ENCODE measurements at regions not wholly inside any gene's neighbourhood (a gene's known extent, or its start where the extent isn't known, plus 50 kb on each side); places are given as distances from the start of the nearest gene placed in this dataset.
A peak's percentile ranks its signal among the peaks of the same experiment; 100 is the strongest.

DNA sequence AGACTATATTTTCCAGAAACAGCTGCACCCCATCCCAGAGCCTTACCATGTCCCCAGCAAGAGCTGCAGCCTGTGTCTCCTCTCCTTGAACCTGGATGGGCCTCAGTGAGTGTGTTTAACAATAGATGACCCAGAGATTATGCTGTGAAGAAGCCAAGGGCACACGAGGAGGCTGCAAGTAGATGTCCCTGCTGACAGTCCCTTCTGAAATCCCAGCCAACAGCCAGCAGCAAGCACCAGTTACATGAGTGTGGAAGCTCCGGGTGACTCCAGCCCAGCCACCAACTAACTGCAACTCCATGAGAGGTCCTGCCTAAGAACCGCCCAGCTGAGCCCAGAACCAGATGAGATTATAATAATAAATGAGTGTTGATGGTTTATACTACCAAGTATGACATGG is 191.7 kb downstream of the BCL11B start:
- H3K4me1 ChIP-seq = no peaks in the 10 kb centered on the region
- TF ChIP-seq POLR2A (IDR thresholded peaks at IDR 0.05; ENCODE audit: low read depth) (no peak), POLR2AphosphoS5 (IDR thresholded peaks at IDR 0.05) (no peak), CTCF (IDR thresholded peaks at IDR 0.05) (no peak), EP300 (IDR thresholded peaks at IDR 0.05) (no peak)
- 78% methylated on average over 3 of the region's 3 CpGs for WGBS
- no peak overlapping the region for H3K4me3 ChIP-seq
- peaks cover 0 to 31% (median 16%) of the 10 kb centered on the region in 4 donors for H3K9me3 ChIP-seq
- H3K36me3 ChIP-seq = no peaks in the 10 kb centered on the region
- intact Hi-C loops (cut with DNase I) = no loop called here
- no peak overlapping the region for H3K27ac ChIP-seq (replicated peaks in 1 of 4)
- peak; percentile 53 for DNase-seq (ENCODE audit: extremely low spot score)
- peaks cover 0 to 4% (median 0%) of the 10 kb centered on the region in 4 donors for H3K27me3 ChIP-seq

DNA sequence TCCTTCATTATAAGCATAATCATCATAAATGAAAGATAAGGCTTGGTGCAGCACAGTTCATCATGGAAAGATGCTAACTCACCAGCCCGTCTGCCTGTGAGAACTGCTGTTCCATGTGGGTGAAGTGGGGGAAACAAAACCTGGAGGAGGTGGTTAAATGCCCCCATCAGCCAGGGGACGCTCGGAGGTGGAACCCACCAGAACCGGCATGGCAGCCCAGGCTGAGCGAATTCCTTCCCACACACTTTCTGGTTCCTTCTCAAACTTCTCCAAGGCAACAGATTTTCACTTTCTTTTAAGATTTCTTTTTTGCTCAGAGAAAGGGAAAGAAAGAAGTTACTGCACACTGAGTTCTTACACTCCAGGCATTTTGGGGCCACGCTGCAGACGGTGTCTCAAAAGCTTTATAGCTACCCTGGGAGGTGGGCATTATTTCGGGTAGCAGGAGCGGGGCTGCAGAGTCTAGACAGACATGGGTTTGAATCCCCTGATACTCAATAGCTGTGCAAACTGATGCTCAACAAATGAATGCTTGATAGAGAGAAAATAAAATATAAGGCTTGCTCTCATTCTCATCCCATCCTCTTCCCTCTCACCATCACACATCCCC is 190.7 kb downstream of the BCL11B start:
- H3K9me3 ChIP-seq = peaks cover 0 to 31% (median 16%) of the 10 kb centered on the region in 4 donors
- 89% methylated on average over 9 of the region's 9 CpGs for WGBS
- TF ChIP-seq POLR2A (IDR thresholded peaks at IDR 0.05; ENCODE audit: low read depth) (no peak), CTCF (IDR thresholded peaks at IDR 0.05) (no peak), POLR2AphosphoS5 (IDR thresholded peaks at IDR 0.05) (no peak), EP300 (IDR thresholded peaks at IDR 0.05) (no peak)

DNA sequence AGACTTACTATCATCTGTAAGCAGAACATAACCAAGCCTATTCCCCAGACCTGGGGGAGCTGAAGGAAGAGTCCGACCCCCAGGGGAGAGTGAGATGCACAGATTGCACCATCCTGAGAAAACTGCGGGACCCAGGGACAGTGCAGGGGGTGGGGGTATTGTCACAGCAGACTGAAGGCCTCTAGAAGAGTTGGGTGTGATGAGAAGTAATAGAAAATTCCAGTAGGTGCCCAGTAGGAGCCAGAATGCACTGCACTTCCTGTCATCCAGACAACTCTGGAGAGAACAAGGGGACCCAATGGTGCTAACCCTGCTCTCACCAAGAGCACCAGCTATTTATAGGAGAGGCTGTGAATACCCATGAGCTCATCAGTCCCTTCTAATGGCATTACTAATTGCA is 190.1 kb downstream of the BCL11B start:
- no peak for TF ChIP-seq POLR2A (IDR thresholded peaks at IDR 0.05; ENCODE audit: low read depth)
- Histone ChIP-seq H3K27ac (replicated peaks in 1 of 4) (no peak overlapping the region), H3K4me1 (no peaks in the 10 kb centered on the region), H3K4me3 (no peak overlapping the region), H3K36me3 (no peaks in the 10 kb centered on the region), H3K9me3 (peaks cover 0 to 31% (median 16%) of the 10 kb centered on the region in 4 donors), H3K27me3 (peaks cover 0 to 4% (median 0%) of the 10 kb centered on the region in 4 donors)
- DNase-seq (ENCODE audit: extremely low spot score) = peak; percentile 74
- intact Hi-C loops (cut with DNase I) = no loop called here
- WGBS = 92% methylated on average over 2 of the region's 2 CpGs

More for the DNA sequence above, 190.7 kb downstream of the BCL11B start:
- H3K4me3 ChIP-seq = no peak overlapping the region
- H3K36me3 ChIP-seq = no peaks in the 10 kb centered on the region
- intact Hi-C loops (cut with DNase I) = no loop called here
- H3K4me1 ChIP-seq = no peaks in the 10 kb centered on the region
- H3K27me3 ChIP-seq = peaks cover 0 to 4% (median 0%) of the 10 kb centered on the region in 4 donors
- peak; percentile 39 for DNase-seq (ENCODE audit: extremely low spot score)
- H3K27ac ChIP-seq (replicated peaks in 1 of 4) = no peak overlapping the region

- no peak for TF ChIP-seq POLR2A (IDR thresholded peaks at IDR 0.05; ENCODE audit: low read depth)
- Histone ChIP-seq H3K27me3 (no peaks in the 10 kb centered on the region), H3K4me3 (no peak overlapping the region), H3K27ac (replicated peaks in 1 of 4) (no peak overlapping the region), H3K9me3 (peaks cover 0 to 6% (median 2%) of the 10 kb centered on the region in 4 donors), H3K4me1 (no peaks in the 10 kb centered on the region), H3K36me3 (no peaks in the 10 kb centered on the region)
- 74% methylated on average over 17 of the region's 17 CpGs for WGBS
- intact Hi-C loops (cut with DNase I) = no loop called here
- DNase-seq (ENCODE audit: extremely low spot score) = peak; percentile 91
Measured at GRCh38 chr14:99093532-99094517, 178.2 kb downstream of the BCL11B start.

DNA sequence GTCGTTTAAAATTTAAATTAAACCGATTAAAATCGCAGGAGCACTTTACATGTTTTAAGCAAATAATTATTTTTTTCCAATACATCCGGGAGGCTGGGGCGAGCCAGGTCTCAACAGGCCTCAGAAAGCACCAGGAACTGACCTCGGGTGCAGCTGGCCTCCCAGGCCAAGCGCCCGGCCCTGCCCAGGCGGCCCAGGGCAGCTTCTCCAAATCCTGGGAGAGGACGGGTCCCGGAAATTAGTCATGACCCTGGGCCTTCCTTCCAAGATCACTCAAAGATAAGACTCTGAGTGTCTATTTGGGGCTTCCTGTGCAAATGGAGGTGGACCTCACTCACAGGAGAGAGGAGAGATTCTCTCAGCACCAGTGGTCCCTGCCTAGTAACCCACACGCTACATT is 177.1 kb downstream of the BCL11B start:
- Histone ChIP-seq H3K4me1 (no peaks in the 10 kb centered on the region), H3K9me3 (peaks cover 0 to 6% (median 2%) of the 10 kb centered on the region in 4 donors), H3K4me3 (no peak overlapping the region), H3K36me3 (no peaks in the 10 kb centered on the region), H3K27ac (replicated peaks in 1 of 4) (no peak overlapping the region), H3K27me3 (no peaks in the 10 kb centered on the region)
- intact Hi-C loops (cut with DNase I) = no loop called here
- peak; percentile 55 for DNase-seq (ENCODE audit: extremely low spot score)
- no peak for TF ChIP-seq POLR2A (IDR thresholded peaks at IDR 0.05; ENCODE audit: low read depth)
- WGBS = 84% methylated on average over 12 of the region's 12 CpGs

DNA sequence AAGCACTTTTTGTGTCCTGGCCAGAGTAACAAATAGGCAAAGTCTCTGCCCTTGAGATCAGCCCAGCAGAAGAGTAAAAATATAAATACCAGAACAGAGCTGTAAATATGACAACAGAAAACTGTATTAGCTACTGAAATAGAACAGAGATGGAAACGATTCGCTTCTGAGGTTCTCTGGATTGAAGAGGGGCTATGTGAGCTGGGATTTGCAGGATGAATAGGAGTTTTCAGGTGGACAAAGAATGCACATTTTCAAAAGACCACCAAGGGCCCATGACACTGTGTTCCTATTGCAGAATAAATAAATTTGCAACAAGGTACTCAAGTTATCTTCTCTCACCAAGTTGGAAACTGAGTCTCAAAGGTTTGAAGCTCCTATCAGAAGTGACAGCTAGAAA is 176.6 kb downstream of the BCL11B start:
- peak; percentile 12 for DNase-seq (ENCODE audit: extremely low spot score)
- Histone ChIP-seq H3K27me3 (no peaks in the 10 kb centered on the region), H3K4me3 (no peak overlapping the region), H3K36me3 (no peaks in the 10 kb centered on the region), H3K27ac (replicated peaks in 1 of 4) (no peak overlapping the region), H3K9me3 (peaks cover 0 to 6% (median 2%) of the 10 kb centered on the region in 4 donors), H3K4me1 (no peaks in the 10 kb centered on the region)
- 100% methylated on average over 2 of the region's 2 CpGs for WGBS
- intact Hi-C loops (cut with DNase I) = no loop called here
- no peak for TF ChIP-seq CTCF (IDR thresholded peaks at IDR 0.05)
- TF ChIP-seq EP300 (IDR thresholded peaks at IDR 0.05) = no peak
- TF ChIP-seq POLR2AphosphoS5 (IDR thresholded peaks at IDR 0.05) = no peak
- no peak for TF ChIP-seq POLR2A (IDR thresholded peaks at IDR 0.05; ENCODE audit: low read depth)
